ENCODE measurements at regions not wholly inside any gene's neighbourhood (a gene's known extent, or its start where the extent isn't known, plus 50 kb on each side); places are given as distances from the start of the nearest gene placed in this dataset.

DNA sequence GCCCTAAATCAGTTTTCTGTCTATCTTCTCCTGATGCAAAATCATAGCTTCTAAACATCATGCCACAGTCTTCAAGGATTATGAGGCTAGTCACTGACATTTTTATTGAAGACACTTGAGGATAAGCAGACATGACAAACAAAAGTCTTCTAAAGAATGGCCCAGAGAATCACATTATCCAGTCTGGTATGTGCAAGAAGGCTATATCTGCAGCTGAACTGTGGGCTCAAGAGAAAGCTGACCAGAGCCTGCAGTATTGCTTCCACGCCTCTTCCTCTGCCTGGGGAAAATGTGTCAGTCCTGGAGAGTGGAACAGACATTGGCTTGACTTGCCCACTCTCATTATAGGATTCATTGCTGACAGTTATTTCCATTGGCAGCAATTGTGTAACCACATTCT, 553.5 kb downstream of the SPOCK3 start:
- Histone ChIP-seq H3K4me1 (ENCODE audit: control insufficient read depth, insufficient read depth, low read length) (no peaks in the 10 kb centered on the region), H3K9me3 (ENCODE audit: control insufficient read depth, insufficient read depth, low read depth, low read length) (no peaks in the 10 kb centered on the region), H3K36me3 (ENCODE audit: control insufficient read depth in 2 of 2, insufficient read depth in 1 of 2, low read length in 2 of 2) (no peaks in the 10 kb centered on the region), H3K4me3 (ENCODE audit: low read depth, low read length) (no peak overlapping the region), H3K27ac (ENCODE audit: extremely low read depth, low read depth, low read length) (no peak overlapping the region)
- ChIA-PET POLR2A (no interaction called here), CTCF (interaction anchor here (0.6 kb wide), 1 partner anchor 1399 kb away, joined by 3 read pairs; no protein-coding TSS in a partner anchor)
- no peak for TF ChIP-seq OSR2 (tag by site-specific recombination; IDR thresholded peaks at IDR 0.05)
- no peak for TF ChIP-seq IKZF3 (tag by site-specific recombination; IDR thresholded peaks at IDR 0.05)
- no peak for TF ChIP-seq ZNF530 (tag by site-specific recombination; IDR thresholded peaks at IDR 0.05; ENCODE audit: low read depth)
- no peak for TF ChIP-seq ZNF777 (tag by site-specific recombination; IDR thresholded peaks at IDR 0.05; ENCODE audit: borderline replicate concordance)
- no peak for TF ChIP-seq ZNF23 (tag by site-specific recombination; IDR thresholded peaks at IDR 0.05; ENCODE audit: borderline replicate concordance)
- TF ChIP-seq, protein P1, sequence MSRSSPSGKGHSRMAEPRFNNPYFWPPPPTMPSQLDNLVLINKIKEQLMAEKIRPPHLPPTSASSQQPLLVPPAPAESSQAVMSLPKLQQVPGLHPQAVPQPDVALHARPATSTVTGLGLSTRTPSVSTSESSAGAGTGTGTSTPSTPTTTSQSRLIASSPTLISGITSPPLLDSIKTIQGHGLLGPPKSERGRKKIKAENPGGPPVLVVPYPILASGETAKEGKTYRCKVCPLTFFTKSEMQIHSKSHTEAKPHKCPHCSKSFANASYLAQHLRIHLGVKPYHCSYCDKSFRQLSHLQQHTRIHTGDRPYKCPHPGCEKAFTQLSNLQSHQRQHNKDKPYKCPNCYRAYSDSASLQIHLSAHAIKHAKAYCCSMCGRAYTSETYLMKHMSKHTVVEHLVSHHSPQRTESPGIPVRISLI (tag by site-specific recombination; IDR thresholded peaks at IDR 0.05): no peak
- TF ChIP-seq ZNF324 (tag by site-specific recombination; IDR thresholded peaks at IDR 0.05): no peak
- TF ChIP-seq, protein P2, sequence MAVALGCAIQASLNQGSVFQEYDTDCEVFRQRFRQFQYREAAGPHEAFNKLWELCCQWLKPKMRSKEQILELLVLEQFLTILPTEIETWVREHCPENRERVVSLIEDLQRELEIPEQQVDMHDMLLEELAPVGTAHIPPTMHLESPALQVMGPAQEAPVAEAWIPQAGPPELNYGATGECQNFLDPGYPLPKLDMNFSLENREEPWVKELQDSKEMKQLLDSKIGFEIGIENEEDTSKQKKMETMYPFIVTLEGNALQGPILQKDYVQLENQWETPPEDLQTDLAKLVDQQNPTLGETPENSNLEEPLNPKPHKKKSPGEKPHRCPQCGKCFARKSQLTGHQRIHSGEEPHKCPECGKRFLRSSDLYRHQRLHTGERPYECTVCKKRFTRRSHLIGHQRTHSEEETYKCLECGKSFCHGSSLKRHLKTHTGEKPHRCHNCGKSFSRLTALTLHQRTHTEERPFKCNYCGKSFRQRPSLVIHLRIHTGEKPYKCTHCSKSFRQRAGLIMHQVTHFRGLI (tag by site-specific recombination; IDR thresholded peaks at IDR 0.05): no peak
- TF ChIP-seq ZNF239 (tag by site-specific recombination; IDR thresholded peaks at IDR 0.05): no peak
- no peak for TF ChIP-seq ZFP41 (tag by site-specific recombination; IDR thresholded peaks at IDR 0.05; ENCODE audit: borderline replicate concordance)
- no peak for TF ChIP-seq ZNF146 (tag by site-specific recombination; IDR thresholded peaks at IDR 0.05)
- TF ChIP-seq ZNF561 (tag by site-specific recombination; IDR thresholded peaks at IDR 0.05; ENCODE audit: borderline replicate concordance): no peak
- TF ChIP-seq, protein P3, sequence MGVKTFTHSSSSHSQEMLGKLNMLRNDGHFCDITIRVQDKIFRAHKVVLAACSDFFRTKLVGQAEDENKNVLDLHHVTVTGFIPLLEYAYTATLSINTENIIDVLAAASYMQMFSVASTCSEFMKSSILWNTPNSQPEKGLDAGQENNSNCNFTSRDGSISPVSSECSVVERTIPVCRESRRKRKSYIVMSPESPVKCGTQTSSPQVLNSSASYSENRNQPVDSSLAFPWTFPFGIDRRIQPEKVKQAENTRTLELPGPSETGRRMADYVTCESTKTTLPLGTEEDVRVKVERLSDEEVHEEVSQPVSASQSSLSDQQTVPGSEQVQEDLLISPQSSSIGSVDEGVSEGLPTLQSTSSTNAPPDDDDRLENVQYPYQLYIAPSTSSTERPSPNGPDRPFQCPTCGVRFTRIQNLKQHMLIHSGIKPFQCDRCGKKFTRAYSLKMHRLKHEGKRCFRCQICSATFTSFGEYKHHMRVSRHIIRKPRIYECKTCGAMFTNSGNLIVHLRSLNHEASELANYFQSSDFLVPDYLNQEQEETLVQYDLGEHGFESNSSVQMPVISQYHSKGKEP (tag by site-specific recombination; IDR thresholded peaks at IDR 0.05): no peak
- no peak for TF ChIP-seq ZNF184 (tag by site-specific recombination; IDR thresholded peaks at IDR 0.05)
- no peak for TF ChIP-seq EGR2 (tag by site-specific recombination; IDR thresholded peaks at IDR 0.05; ENCODE audit: low read depth)
- TF ChIP-seq ZNF558 (tag by site-specific recombination; IDR thresholded peaks at IDR 0.05): no peak

DNA sequence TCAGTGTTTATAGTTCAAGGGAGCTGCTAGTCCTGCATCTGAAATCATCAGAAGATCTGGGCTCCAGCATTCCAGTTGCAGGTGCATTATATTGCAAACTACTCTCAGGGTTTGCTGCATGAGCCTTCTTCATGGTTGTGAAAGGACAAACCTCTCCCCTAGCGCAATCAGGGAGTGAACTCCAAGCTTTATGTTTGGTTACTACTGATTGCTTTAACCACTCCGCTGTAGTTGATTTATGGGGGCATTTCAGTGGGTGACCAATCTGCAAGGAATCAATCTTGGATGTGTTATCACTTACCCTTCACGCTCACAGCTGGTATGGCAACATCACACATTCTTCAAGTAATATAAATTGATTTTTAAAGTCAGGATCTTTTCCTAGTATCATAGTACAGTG, 552.1 kb downstream of the SPOCK3 start:
- Histone ChIP-seq H3K4me3 (ENCODE audit: low read depth, low read length) (no peak overlapping the region), H3K4me1 (ENCODE audit: control insufficient read depth, insufficient read depth, low read length) (no peaks in the 10 kb centered on the region), H3K9me3 (ENCODE audit: control insufficient read depth, insufficient read depth, low read depth, low read length) (no peaks in the 10 kb centered on the region), H3K36me3 (ENCODE audit: control insufficient read depth in 2 of 2, insufficient read depth in 1 of 2, low read length in 2 of 2) (no peaks in the 10 kb centered on the region), H3K27ac (ENCODE audit: extremely low read depth, low read depth, low read length) (no peak overlapping the region)
- TF ChIP-seq ZBTB20 (tag by site-specific recombination; IDR thresholded peaks at IDR 0.05): no peak
- TF ChIP-seq ZNF654 (tag by site-specific recombination; IDR thresholded peaks at IDR 0.05; ENCODE audit: low read depth): no peak
- no peak for TF ChIP-seq KLF7 (tag by site-specific recombination; IDR thresholded peaks at IDR 0.05; ENCODE audit: borderline replicate concordance)
- TF ChIP-seq ZNF221 (tag by site-specific recombination; IDR thresholded peaks at IDR 0.05; ENCODE audit: borderline replicate concordance): no peak
- TF ChIP-seq WT1 (tag by site-specific recombination; IDR thresholded peaks at IDR 0.05): no peak
- no peak for TF ChIP-seq YY2 (tag by site-specific recombination; IDR thresholded peaks at IDR 0.05)
- no peak for TF ChIP-seq ZNF830 (tag by site-specific recombination; IDR thresholded peaks at IDR 0.05; ENCODE audit: low read depth)
- TF ChIP-seq GFI1B (tag by site-specific recombination; IDR thresholded peaks at IDR 0.05): no peak
- TF ChIP-seq MZF1 (tag by site-specific recombination; IDR thresholded peaks at IDR 0.05; ENCODE audit: borderline replicate concordance): no peak
- TF ChIP-seq ZFP3 (tag by site-specific recombination; IDR thresholded peaks at IDR 0.05; ENCODE audit: low read depth): no peak
- TF ChIP-seq, protein P4, sequence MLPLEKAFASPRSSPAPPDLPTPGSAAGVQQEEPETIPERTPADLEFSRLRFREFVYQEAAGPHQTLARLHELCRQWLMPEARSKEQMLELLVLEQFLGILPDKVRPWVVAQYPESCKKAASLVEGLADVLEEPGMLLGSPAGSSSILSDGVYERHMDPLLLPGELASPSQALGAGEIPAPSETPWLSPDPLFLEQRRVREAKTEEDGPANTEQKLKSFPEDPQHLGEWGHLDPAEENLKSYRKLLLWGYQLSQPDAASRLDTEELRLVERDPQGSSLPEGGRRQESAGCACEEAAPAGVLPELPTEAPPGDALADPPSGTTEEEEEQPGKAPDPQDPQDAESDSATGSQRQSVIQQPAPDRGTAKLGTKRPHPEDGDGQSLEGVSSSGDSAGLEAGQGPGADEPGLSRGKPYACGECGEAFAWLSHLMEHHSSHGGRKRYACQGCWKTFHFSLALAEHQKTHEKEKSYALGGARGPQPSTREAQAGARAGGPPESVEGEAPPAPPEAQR (tag by site-specific recombination; IDR thresholded peaks at IDR 0.05): no peak
- no peak for TF ChIP-seq ZNF785 (tag by site-specific recombination; IDR thresholded peaks at IDR 0.05)
- ChIA-PET CTCF (no interaction called here), POLR2A (no interaction called here)
